Esophagus squamous epithelium (tissue), 5 donors: ENCODE measurements at regions not wholly inside any gene's neighbourhood (a gene's known extent, or its start where the extent isn't known, plus 50 kb on each side); places are given as distances from the start of the nearest gene placed in this dataset.

Experiments
- DNase-seq: peaks from one replicate; lab custom pipeline; 2025; lab: John Stamatoyannopoulos, UW
- H3K27ac ChIP-seq, 4 donors: fragments of 200-600 bp; sonication (generic); one replicate each; pipeline ENCODE4 v1.5.1; 2016 to 2019; ENCODE audit warnings: mild to moderate bottlenecking in 1 of 4
- H3K27me3 ChIP-seq, 4 donors: fragments of 200-600 bp; sonication (generic); 1 replicate in 3 of 4; 2 replicates in 1 of 4; pipeline versions ENCODE4 v1.5.1 to v1.6.0; 2017 to 2021; ENCODE audit warnings: antibody characterized with exemption in 1 of 4
- H3K36me3 ChIP-seq, 3 donors: fragments of 200-600 bp; sonication (generic); one replicate each; pipeline ENCODE4 v1.5.1; 2016 to 2019
- H3K4me1 ChIP-seq, 3 donors: fragments of 200-600 bp; sonication (generic); one replicate each; pipeline ENCODE4 v1.5.1; 2017 to 2019
- H3K4me3 ChIP-seq, 4 donors: fragments of 200-600 bp; sonication (generic); 1 replicate in 3 of 4; 2 replicates in 1 of 4; pipeline ENCODE4 v1.5.1; 2016 to 2019; ENCODE audit warnings: mild to moderate bottlenecking in 2 of 4, moderate library complexity in 1 of 4
- H3K9me3 ChIP-seq, 3 donors: fragments of 200-600 bp; sonication (generic); one replicate each; pipeline ENCODE4 v1.5.1; 2016 to 2019
- CTCF ChIP-seq, 6 experiments: fragments of 450-650 bp in 4 of 6; fragments of 200-600 bp in 2 of 6; sonication (generic) in 2 of 6; IDR thresholded peaks; one replicate each; pipeline ENCODE4 v1.5.1; 2016 to 2019; ENCODE audit warnings: antibody characterized with exemption in 6 of 6, mild to moderate bottlenecking in 4 of 6, moderate library complexity in 4 of 6
- POLR2A ChIP-seq, 4 donors: fragments of 450-650 bp; IDR thresholded peaks; one replicate each; pipeline ENCODE4 v1.6.1; 2017; ENCODE audit warnings: antibody characterized with exemption in 4 of 4, mild to moderate bottlenecking in 4 of 4, moderate library complexity in 3 of 4
- WGBS, 2 donors: methylation state at CpG; one replicate each; pipeline ENCODE4 v1.1.5; 2018; 5-methylcytosine and 5-hydroxymethylcytosine counted together
- intact Hi-C: fragments of 100-400 bp; cut with DNase I; formaldehyde crosslinking; loops from one replicate; pipeline ENCODE4 v1.15.0; 2022
- donor health status: DM: yes; HTN: yes; CAD: no.

DNA sequence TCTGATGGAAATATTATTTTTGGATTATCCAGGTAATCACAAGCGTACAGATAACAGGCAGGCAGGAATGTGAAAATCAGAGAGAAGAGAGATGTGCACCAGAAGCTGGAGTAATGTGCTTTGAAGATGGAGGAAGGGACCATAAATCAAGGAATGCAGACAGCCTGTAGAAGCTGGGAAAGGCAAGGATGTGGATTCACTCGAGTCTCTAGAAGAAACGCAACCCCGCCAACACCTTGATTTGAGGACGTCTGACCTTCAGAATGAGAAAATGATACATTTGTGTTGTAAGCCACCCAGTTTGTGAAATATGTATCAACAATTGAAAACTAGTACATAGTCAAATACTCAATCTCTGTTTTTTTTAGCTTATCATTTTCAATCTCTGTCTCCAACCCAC lies 207.6 kb upstream of the MPDZ start:
- Histone ChIP-seq H3K36me3 (no peaks in the 10 kb centered on the region), H3K4me1 (no peaks in the 10 kb centered on the region), H3K27me3 (no peaks in the 10 kb centered on the region), H3K4me3 (no peak overlapping the region), H3K27ac (no peak overlapping the region), H3K9me3 (no peaks in the 10 kb centered on the region)
- TF ChIP-seq CTCF (IDR thresholded peaks at IDR 0.05), result no peak
- TF ChIP-seq POLR2A (IDR thresholded peaks at IDR 0.05), result no peak
- 85 to 89% methylated on average over 5 of the region's 5 CpGs for WGBS, 2 donors
- intact Hi-C loops, result no loop called here
- DNase-seq, result no peak

DNA sequence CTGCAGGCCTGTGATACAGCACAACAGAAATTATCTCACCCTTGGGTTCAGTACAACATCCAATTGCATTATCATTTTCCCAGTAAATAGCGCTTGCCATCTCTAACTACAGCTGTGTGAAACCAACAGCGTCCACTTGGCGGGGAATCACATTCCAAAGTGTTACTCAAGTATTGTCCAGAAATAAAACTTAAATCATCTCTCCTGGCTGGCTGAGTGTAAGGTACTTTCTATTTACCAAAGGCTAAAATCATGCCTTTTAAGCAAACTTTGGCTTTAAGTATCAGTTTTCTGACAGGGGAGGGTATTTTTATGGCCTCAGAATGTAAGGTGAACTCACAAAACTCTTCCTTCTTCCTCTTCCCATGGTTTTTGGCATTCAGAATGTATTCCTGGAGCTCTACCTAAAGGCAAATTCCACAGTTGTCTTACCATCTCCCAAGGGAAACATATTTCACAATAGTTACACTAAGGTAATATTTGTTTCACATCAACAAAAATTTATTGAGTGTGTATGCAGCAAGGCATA lies 205.6 kb upstream of the MPDZ start:
- DNase-seq, result no peak
- H3K27me3 ChIP-seq, result no peaks in the 10 kb centered on the region
- H3K4me1 ChIP-seq, result no peaks in the 10 kb centered on the region
- no peak overlapping the region for H3K4me3 ChIP-seq
- WGBS, 2 donors, result 65 to 67% methylated on average over 3 of the region's 3 CpGs
- intact Hi-C loops, result no loop called here
- H3K27ac ChIP-seq, result no peak overlapping the region
- H3K9me3 ChIP-seq, result no peaks in the 10 kb centered on the region
- no peak for TF ChIP-seq POLR2A (IDR thresholded peaks at IDR 0.05)
- no peak for TF ChIP-seq CTCF (IDR thresholded peaks at IDR 0.05)
- no peaks in the 10 kb centered on the region for H3K36me3 ChIP-seq

DNA sequence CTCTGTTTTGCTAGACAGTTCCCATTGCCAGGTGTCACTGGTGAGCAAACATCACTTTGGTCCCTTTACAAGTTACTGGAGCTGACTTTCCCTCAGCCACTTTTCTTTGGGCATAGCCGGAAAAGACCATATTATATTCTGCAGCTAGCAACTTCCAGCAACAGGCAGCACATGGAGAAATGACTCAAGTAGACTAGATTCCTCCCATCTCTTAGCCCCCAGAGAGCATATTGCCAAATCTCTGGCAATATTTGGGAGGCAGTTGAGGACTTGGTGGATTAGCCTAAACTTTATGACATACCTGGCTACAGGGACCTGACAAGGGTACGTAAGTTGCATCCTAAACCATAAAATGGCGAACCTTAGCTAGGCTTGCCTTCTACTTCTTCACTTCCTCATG lies 204.7 kb upstream of the MPDZ start:
- no peaks in the 10 kb centered on the region for H3K4me1 ChIP-seq
- DNase-seq, result no peak
- H3K4me3 ChIP-seq, result no peak overlapping the region
- no peaks in the 10 kb centered on the region for H3K36me3 ChIP-seq
- no peaks in the 10 kb centered on the region for H3K9me3 ChIP-seq
- intact Hi-C loops, result no loop called here
- 90 to 93% methylated on average over 3 of the region's 3 CpGs for WGBS, 2 donors
- no peaks in the 10 kb centered on the region for H3K27me3 ChIP-seq
- H3K27ac ChIP-seq, result no peak overlapping the region
- TF ChIP-seq CTCF (IDR thresholded peaks at IDR 0.05), result no peak
- no peak for TF ChIP-seq POLR2A (IDR thresholded peaks at IDR 0.05)

DNA sequence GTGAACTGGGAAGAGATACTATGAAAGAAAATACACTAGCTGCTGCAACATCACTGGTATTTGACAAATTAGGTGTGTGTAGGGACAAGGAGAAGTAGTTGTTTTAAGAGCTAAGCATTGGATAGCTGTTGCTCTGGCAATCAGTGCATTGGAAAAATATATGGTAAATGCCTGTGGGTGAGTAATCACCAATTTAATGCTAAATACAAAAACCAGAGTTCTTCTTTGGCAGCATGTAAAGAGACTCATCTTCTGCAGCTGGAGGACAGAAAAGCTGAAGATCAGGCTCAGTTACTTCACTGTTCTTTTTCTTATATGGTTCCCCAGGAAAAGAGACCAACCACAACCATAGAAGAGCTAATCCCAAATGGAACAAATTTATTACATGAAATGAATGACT lies 201.8 kb upstream of the MPDZ start:
- no peak for DNase-seq
- H3K4me1 ChIP-seq, result no peaks in the 10 kb centered on the region
- no peaks in the 10 kb centered on the region for H3K27me3 ChIP-seq
- TF ChIP-seq POLR2A (IDR thresholded peaks at IDR 0.05) (no peak), CTCF (IDR thresholded peaks at IDR 0.05) (no peak)
- intact Hi-C loops, result no loop called here
- no peak overlapping the region for H3K27ac ChIP-seq
- no peaks in the 10 kb centered on the region for H3K9me3 ChIP-seq
- H3K36me3 ChIP-seq, result no peaks in the 10 kb centered on the region
- no peak overlapping the region for H3K4me3 ChIP-seq

DNA sequence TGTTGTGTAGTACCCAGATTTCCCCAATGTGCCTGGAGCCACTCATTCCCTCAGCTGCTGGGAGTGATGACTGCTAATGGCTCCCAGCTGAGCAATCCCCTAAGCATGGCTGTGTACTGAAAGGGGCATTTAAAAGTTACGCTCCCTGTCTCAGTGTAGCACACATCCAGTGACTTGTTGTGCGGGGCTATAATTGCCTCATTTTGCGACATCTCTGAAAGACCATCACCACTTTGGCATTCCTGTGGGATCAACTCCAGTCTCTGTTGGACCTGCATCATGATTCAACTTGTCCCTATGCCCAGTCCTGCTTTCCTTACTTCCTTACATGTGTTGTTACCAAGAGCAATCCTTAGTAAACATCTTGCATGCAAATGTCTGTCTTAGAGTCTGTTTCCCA lies 201.2 kb upstream of the MPDZ start:
- no peaks in the 10 kb centered on the region for H3K36me3 ChIP-seq
- intact Hi-C loops, result no loop called here
- 83 to 88% methylated on average over 3 of the region's 3 CpGs for WGBS, 2 donors
- DNase-seq, result no peak
- TF ChIP-seq CTCF (IDR thresholded peaks at IDR 0.05) (no peak), POLR2A (IDR thresholded peaks at IDR 0.05) (no peak)
- no peak overlapping the region for H3K4me3 ChIP-seq
- no peaks in the 10 kb centered on the region for H3K9me3 ChIP-seq
- H3K4me1 ChIP-seq, result no peaks in the 10 kb centered on the region
- H3K27ac ChIP-seq, result no peak overlapping the region
- H3K27me3 ChIP-seq, result no peaks in the 10 kb centered on the region
